K562 (cell line): ENCODE measurements at regions not wholly inside any gene's neighbourhood (a gene's known extent, or its start where the extent isn't known, plus 50 kb on each side); places are given as distances from the start of the nearest gene placed in this dataset.

Experiments used
- ATAC-seq: fragments of 200-7000 bp; cut with Tn5 transposase; 3 replicates; pipeline ENCODE4 v1.9.1; 2020; ENCODE audit warnings: moderate library complexity
- BruUV-seq: library from RNA; stranded (reverse); fragments of 400-500 nt; replicated peaks from 2 replicates; lab custom pipeline; 2021; lab: Mats Ljungman, UMichigan
- CTCF ChIA-PET: fragments of 300-600 bp; formaldehyde crosslinking; extraction: SDS; loops from one replicate; lab custom pipeline; 2021; ENCODE audit warnings: low intra/inter-chr PET ratio; lab: Yijun Ruan, JAX
- POLR2A ChIA-PET: fragments of 300-600, 350-650 bp; sonication (Branson Sonifier 250); formaldehyde crosslinking; extraction: SDS; loops from one replicate; lab custom pipeline; 2021; ENCODE audit warnings: antibody characterized with exemption, inconsistent platforms; lab: Yijun Ruan, JAX
- DNase-seq, 4 experiments: peaks; one replicate each; pipeline versions ENCODE4 v3.0.0 to v3.0.0-alpha.2; 2011 to 2018; ENCODE audit warnings: low spot score in 3 of 4, mixed read lengths in 3 of 4; ENCODE audit errors: extremely low read depth in 1 of 4
- FAIRE-seq: peaks from 2 replicates; lab custom pipeline; 2011; peaks lifted over from hg19 to GRCh38; lab: Jason Lieb, UNC
- H2AFZ ChIP-seq: 2 replicates; pipeline ENCODE4 v1.6.0; 2011; ENCODE audit warnings: low read depth, low read length, control low read depth, inconsistent platforms
- H3K27ac ChIP-seq: fragments of 200-600 bp; 3 replicates; pipeline ENCODE4 v1.8.0; 2011; ENCODE audit warnings: low read depth, mild to moderate bottlenecking, control low read depth, inconsistent platforms, low read length, moderate library complexity, mixed read lengths; ENCODE audit errors: extremely low read depth
- H3K27me3 ChIP-seq, 2 experiments: fragments of 300-600 bp in 1 of 2; 2 replicates in 1 of 2; 3 replicates in 1 of 2; pipeline versions ENCODE4 v1.6.0 to v1.8.0; 2011; ENCODE audit warnings: inconsistent platforms in 2 of 2, low read length in 2 of 2, mild to moderate bottlenecking in 1 of 2, mixed read lengths in 1 of 2, moderate library complexity in 1 of 2; ENCODE audit not compliant: control insufficient read depth in 2 of 2, insufficient read depth in 2 of 2
- H3K36me3 ChIP-seq: fragments of 300-600 bp; 3 replicates; pipeline ENCODE4 v1.8.0; 2011; ENCODE audit warnings: mild to moderate bottlenecking, low read length, inconsistent platforms; ENCODE audit not compliant: control insufficient read depth, insufficient read depth
- H3K4me1 ChIP-seq, 2 experiments: fragments of 200-600 bp in 1 of 2; replicated peaks in 1 of 2; 2 replicates in 1 of 2; 3 replicates in 1 of 2; pipeline versions ENCODE4 v1.5.1 to v1.8.0; 2011; ENCODE audit warnings: inconsistent platforms in 2 of 2, low read length in 2 of 2, mild to moderate bottlenecking in 1 of 2, mixed read lengths in 1 of 2, moderate library complexity in 1 of 2; ENCODE audit not compliant: control insufficient read depth in 2 of 2, insufficient read depth in 2 of 2
- H3K4me2 ChIP-seq: 2 replicates; pipeline ENCODE4 v1.6.1; 2011; ENCODE audit warnings: low read length, control low read depth, inconsistent platforms, mixed read lengths; ENCODE audit not compliant: insufficient read depth
- H3K4me3 ChIP-seq: fragments of 200-600 bp; sonication (generic), shearing (Covaris generic); 2 replicates; pipeline ENCODE4 v1.5.1; 2016; ENCODE audit warnings: control low read depth, inconsistent platforms
- H3K79me2 ChIP-seq: fragments of 200-600 bp; 3 replicates; pipeline ENCODE4 v1.8.0; 2011; ENCODE audit warnings: low read length, inconsistent platforms; ENCODE audit not compliant: control insufficient read depth, insufficient read depth
- H3K9ac ChIP-seq, 2 experiments: 2 replicates each; pipeline versions ENCODE4 v1.6.0 to v1.6.1; 2011; ENCODE audit warnings: low read depth in 2 of 2, low read length in 2 of 2, control low read depth in 1 of 2, inconsistent platforms in 1 of 2, mild to moderate bottlenecking in 1 of 2, mixed read lengths in 1 of 2; ENCODE audit not compliant: insufficient read depth in 1 of 2
- H3K9me1 ChIP-seq: one replicate; pipeline ENCODE4 v1.6.0; 2011; ENCODE audit warnings: inconsistent platforms, mild to moderate bottlenecking, low read length, moderate library complexity; ENCODE audit not compliant: control insufficient read depth, insufficient read depth
- H3K9me3 ChIP-seq: replicated peaks from 2 replicates; pipeline ENCODE4 v1.5.1; 2011; ENCODE audit warnings: low read depth, low read length, inconsistent platforms; ENCODE audit not compliant: control insufficient read depth, insufficient read depth
- H4K20me1 ChIP-seq: replicated peaks from 2 replicates; pipeline ENCODE4 v1.6.1; 2011; ENCODE audit warnings: low read length, inconsistent platforms, mixed read lengths; ENCODE audit not compliant: control insufficient read depth, insufficient read depth
- EP300 ChIP-seq: IDR thresholded peaks from 2 replicates; pipeline ENCODE4 v1.6.1; 2012; ENCODE audit warnings: low read length, improper control_type of control experiment
- GABPB2 ChIP-seq: fragments of 250-450 bp; sonication (Bioruptor Pico); conservative IDR thresholded peaks from 2 replicates; pipeline ENCODE4 v1.5.1; 2021; ENCODE audit warnings: mild to moderate bottlenecking
- PATZ1 ChIP-seq: fragments of 250-450 bp; sonication (Bioruptor Pico); IDR thresholded peaks from 2 replicates; pipeline ENCODE4 v1.5.0; 2020; ENCODE audit warnings: mild to moderate bottlenecking, borderline replicate concordance
- POLR2AphosphoS5 ChIP-seq: IDR thresholded peaks from 2 replicates; pipeline ENCODE4 v1.6.1; 2011; ENCODE audit warnings: mild to moderate bottlenecking, low read depth, low read length, moderate library complexity; ENCODE audit not compliant: control insufficient read depth, insufficient read depth
- SMAD2 ChIP-seq: fragments of 150-350 bp; IDR thresholded peaks from 2 replicates; pipeline ENCODE4 v1.6.1; 2014; ENCODE audit warnings: low read depth, mild to moderate bottlenecking, low read length
- TEAD1 ChIP-seq, 2 experiments: fragments of 450-650 bp in 1 of 2; sonication (generic) in 1 of 2; formaldehyde crosslinking; IDR thresholded peaks; 2 replicates each; pipeline versions ENCODE4 v1.4.0 to v1.8.0; 2020 to 2022; ENCODE audit warnings: mild to moderate bottlenecking in 2 of 2, missing genetic modification reagents in 1 of 2
- ZNF347 ChIP-seq: fragments of 450-650 bp; formaldehyde crosslinking; IDR thresholded peaks from 2 replicates; pipeline ENCODE4 v1.4.0; 2020; ENCODE audit warnings: low read depth, mild to moderate bottlenecking, moderate library complexity
- ZNF830 ChIP-seq: fragments of 250-450 bp; sonication (Bioruptor Pico); IDR thresholded peaks from 2 replicates; pipeline ENCODE4 v1.5.0; 2021; ENCODE audit warnings: mild to moderate bottlenecking
- WGBS: fragments of 100-300 bp; shearing (Covaris generic); methylation state at CpG from one replicate; pipeline ENCODE4 v1.1.6; 2016; ENCODE audit warnings: low coverage, mixed read lengths; ENCODE audit not compliant: insufficient coverage; ENCODE audit errors: missing lambda C conversion rate; 5-methylcytosine and 5-hydroxymethylcytosine counted together
- in situ Hi-C: fragments of 300-500 bp; cut with MboI; formaldehyde crosslinking; loops from 4 replicates; pipeline ENCODE4 v1.15.0; 2018; ENCODE audit warnings: inconsistent platforms, mixed read lengths
- intact Hi-C: fragments of 100-400 bp; cut with micrococcal nuclease; formaldehyde crosslinking; loops from 2 replicates; pipeline ENCODE4 v1.14.2; 2022

DNA sequence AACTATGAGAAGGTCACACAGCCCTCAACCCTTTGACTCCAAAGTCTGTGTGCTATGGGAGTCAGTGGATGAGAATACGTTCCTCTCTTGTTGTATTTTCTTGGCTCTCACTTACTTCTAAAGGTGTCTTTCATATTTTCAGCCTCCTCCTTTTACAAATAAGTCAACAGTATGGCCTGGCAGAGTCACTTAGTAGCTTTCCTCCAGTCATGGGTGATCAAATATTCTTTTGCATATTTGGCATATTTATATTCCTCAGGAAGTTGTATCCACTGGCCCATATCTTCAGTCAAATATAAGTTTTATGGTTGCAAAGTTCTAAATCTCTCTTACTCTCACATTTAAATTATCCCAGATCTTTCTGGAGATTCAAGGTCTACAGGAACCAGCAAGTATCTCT lies 327.5 kb downstream of the ETS1 start:
- WGBS = 0% methylated on average over 1 of the region's 1 CpG
- no TSS peak for BruUV-seq
- ATAC-seq (no peak), DNase-seq (no peak), FAIRE-seq (no peak)
- no peak overlapping the region for H3K4me3 ChIP-seq
- ChIA-PET CTCF (no interaction called here), POLR2A (no interaction called here)
- TF ChIP-seq POLR2AphosphoS5 (no peak), ZNF347 (CRISPR knock-in tag) (no peak), GABPB2 (CRISPR knock-in tag) (no peak), TEAD1 (CRISPR knock-in tag; IDR thresholded peaks at IDR 0.05) (no peak), ZNF830 (CRISPR knock-in tag) (no peak), SMAD2 (no peak), PATZ1 (no peak), EP300 (no peak)
- no peaks in the 10 kb centered on the region for H3K4me1 ChIP-seq
- no peaks in the 10 kb centered on the region for H4K20me1 ChIP-seq
- no peaks in the 10 kb centered on the region for H3K9me3 ChIP-seq
- no peaks in the 10 kb centered on the region for H3K79me2 ChIP-seq
- intact Hi-C loops (no loop called here), in situ Hi-C loops (no loop called here)
- no peak overlapping the region for H3K4me2 ChIP-seq
- H2AFZ ChIP-seq = no peak overlapping the region
- H3K9me1 ChIP-seq = no peaks in the 10 kb centered on the region
- no peaks in the 10 kb centered on the region for H3K36me3 ChIP-seq
- H3K9ac ChIP-seq = no peak overlapping the region
- H3K27ac ChIP-seq = no peak overlapping the region
- no peaks in the 10 kb centered on the region for H3K27me3 ChIP-seq
